Peyer's patch (tissue), 4 donors: ENCODE measurements at regions not wholly inside any gene's neighbourhood (a gene's known extent, or its start where the extent isn't known, plus 50 kb on each side); places are given as distances from the start of the nearest gene placed in this dataset.

Source experiments
- DNase-seq, 3 donors: peaks; one replicate each; pipeline ENCODE4 v3.0.0-alpha.2; 2017 to 2019
- H3K27ac ChIP-seq, 4 donors: fragments of 200-600 bp; sonication (generic); one replicate each; pipeline ENCODE4 v1.5.1; 2016 to 2019
- H3K27me3 ChIP-seq, 2 donors: fragments of 200-600 bp; sonication (generic); one replicate each; pipeline ENCODE4 v1.5.1; 2019
- H3K36me3 ChIP-seq, 3 donors: fragments of 200-600 bp; sonication (generic); one replicate each; pipeline ENCODE4 v1.5.1; 2016 to 2019
- H3K4me1 ChIP-seq, 4 donors: fragments of 200-600 bp; sonication (generic); one replicate each; pipeline ENCODE4 v1.5.1; 2016 to 2019
- H3K4me3 ChIP-seq, 4 donors: fragments of 200-600 bp; sonication (generic); 1 replicate in 3 of 4; 2 replicates in 1 of 4; pipeline ENCODE4 v1.5.1; 2016 to 2019; ENCODE audit warnings: mild to moderate bottlenecking in 1 of 4
- H3K9me3 ChIP-seq, 4 donors: fragments of 200-600 bp; sonication (generic); one replicate each; pipeline ENCODE4 v1.5.1; 2016 to 2019; ENCODE audit warnings: mild to moderate bottlenecking in 1 of 4
- CTCF ChIP-seq, 6 experiments: fragments of 450-650 bp in 4 of 6; fragments of 200-600 bp in 2 of 6; sonication (generic) in 1 of 6; IDR thresholded peaks; one replicate each; pipeline ENCODE4 v1.5.1; 2017 to 2019; ENCODE audit warnings: antibody characterized with exemption in 6 of 6, mild to moderate bottlenecking in 3 of 6, moderate library complexity in 1 of 6
- POLR2A ChIP-seq, 2 donors: fragments of 450-650 bp; IDR thresholded peaks; one replicate each; pipeline ENCODE4 v1.5.1; 2017; ENCODE audit warnings: antibody characterized with exemption in 2 of 2, mild to moderate bottlenecking in 2 of 2, moderate library complexity in 2 of 2

- no peaks in the 10 kb centered on the region for H3K27me3 ChIP-seq
- peaks cover 0 to 4% (median 0%) of the 10 kb centered on the region in 4 donors for H3K9me3 ChIP-seq
- no peak for DNase-seq
- no peak overlapping the region for H3K4me3 ChIP-seq
- H3K27ac ChIP-seq: no peak overlapping the region
- H3K36me3 ChIP-seq: no peaks in the 10 kb centered on the region
- H3K4me1 ChIP-seq: no peaks in the 10 kb centered on the region
- TF ChIP-seq POLR2A (IDR thresholded peaks at IDR 0.05): no peak
- no peak for TF ChIP-seq CTCF (IDR thresholded peaks at IDR 0.05)
Measured at GRCh38 chr4:91824773-91825172, 479.0 kb upstream of the GRID2 start.

- no peak overlapping the region for H3K4me3 ChIP-seq
- no peak overlapping the region for H3K27ac ChIP-seq
- H3K36me3 ChIP-seq: no peaks in the 10 kb centered on the region
- no peaks in the 10 kb centered on the region for H3K4me1 ChIP-seq
- H3K27me3 ChIP-seq: no peaks in the 10 kb centered on the region
- TF ChIP-seq CTCF (IDR thresholded peaks at IDR 0.05): no peak
- TF ChIP-seq POLR2A (IDR thresholded peaks at IDR 0.05): no peak
- no peaks in the 10 kb centered on the region for H3K9me3 ChIP-seq
- DNase-seq: no peak
Measured at GRCh38 chr4:91826186-91826585, 477.6 kb upstream of the GRID2 start.

- H3K36me3 ChIP-seq: no peaks in the 10 kb centered on the region
- TF ChIP-seq CTCF (IDR thresholded peaks at IDR 0.05) (no peak), POLR2A (IDR thresholded peaks at IDR 0.05) (no peak)
- H3K9me3 ChIP-seq: peaks cover 0 to under 1% (median 0%) of the 10 kb centered on the region in 4 donors
- H3K27me3 ChIP-seq: no peaks in the 10 kb centered on the region
- H3K27ac ChIP-seq: no peak overlapping the region
- H3K4me1 ChIP-seq: no peaks in the 10 kb centered on the region
- no peak for DNase-seq
- no peak overlapping the region for H3K4me3 ChIP-seq
Measured at GRCh38 chr4:91827914-91828313, 475.9 kb upstream of the GRID2 start.

- Histone ChIP-seq H3K36me3 (no peaks in the 10 kb centered on the region), H3K9me3 (peaks cover 0 to 6% (median 0%) of the 10 kb centered on the region in 4 donors), H3K4me1 (no peaks in the 10 kb centered on the region), H3K27ac (no peak overlapping the region), H3K27me3 (no peaks in the 10 kb centered on the region), H3K4me3 (no peak overlapping the region)
- TF ChIP-seq POLR2A (IDR thresholded peaks at IDR 0.05): no peak
- no peak for TF ChIP-seq CTCF (IDR thresholded peaks at IDR 0.05)
- DNase-seq: no peak
Measured at GRCh38 chr4:91829531-91829930, 474.2 kb upstream of the GRID2 start.

- H3K9me3 ChIP-seq: peaks cover 0 to 6% (median 0%) of the 10 kb centered on the region in 4 donors
- DNase-seq: no peak
- H3K27me3 ChIP-seq: no peaks in the 10 kb centered on the region
- no peak overlapping the region for H3K27ac ChIP-seq
- H3K4me3 ChIP-seq: no peak overlapping the region
- no peaks in the 10 kb centered on the region for H3K36me3 ChIP-seq
- TF ChIP-seq CTCF (IDR thresholded peaks at IDR 0.05) (no peak), POLR2A (IDR thresholded peaks at IDR 0.05) (no peak)
- H3K4me1 ChIP-seq: no peaks in the 10 kb centered on the region
Measured at GRCh38 chr4:91830681-91831395, 472.9 kb upstream of the GRID2 start.
